T-helper 1 cell treated with Interleukin-12 subunit alpha and Interleukin-12 subunit beta and Interleukin-4 antibody, amounts not matched to agents 30 ng/mL and 1 ng/mL, for 36 hours (primary cell): ENCODE measurements at regions not wholly inside any gene's neighbourhood (a gene's known extent, or its start where the extent isn't known, plus 50 kb on each side); places are given as distances from the start of the nearest gene placed in this dataset.

ENCODE experiments used
- intact Hi-C: fragments of 100-400 bp; cut with micrococcal nuclease; formaldehyde crosslinking; loops from one replicate; pipeline ENCODE4 v1.15.1; 2024

DNA sequence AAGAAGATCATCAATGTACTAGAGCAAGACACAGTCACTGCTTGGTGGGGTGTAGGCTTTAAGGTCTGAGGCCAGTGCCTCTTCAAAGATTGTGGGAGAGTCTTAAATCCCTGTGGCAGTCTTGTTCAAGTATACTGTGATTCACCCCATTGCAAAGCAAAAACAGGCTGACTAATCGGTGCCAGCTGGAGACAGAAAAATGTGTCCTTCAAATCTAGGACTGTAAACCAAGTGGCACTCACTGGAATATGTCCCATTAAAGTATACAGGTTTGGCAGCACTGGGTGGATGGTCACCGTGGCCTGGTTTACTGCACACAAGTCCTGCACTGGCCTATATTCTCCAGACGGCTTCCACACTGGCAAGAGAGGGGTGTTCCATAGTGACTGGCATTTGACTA lies 1315.3 kb downstream of the TMEM121 start:
- intact Hi-C loops = no loop called here

DNA sequence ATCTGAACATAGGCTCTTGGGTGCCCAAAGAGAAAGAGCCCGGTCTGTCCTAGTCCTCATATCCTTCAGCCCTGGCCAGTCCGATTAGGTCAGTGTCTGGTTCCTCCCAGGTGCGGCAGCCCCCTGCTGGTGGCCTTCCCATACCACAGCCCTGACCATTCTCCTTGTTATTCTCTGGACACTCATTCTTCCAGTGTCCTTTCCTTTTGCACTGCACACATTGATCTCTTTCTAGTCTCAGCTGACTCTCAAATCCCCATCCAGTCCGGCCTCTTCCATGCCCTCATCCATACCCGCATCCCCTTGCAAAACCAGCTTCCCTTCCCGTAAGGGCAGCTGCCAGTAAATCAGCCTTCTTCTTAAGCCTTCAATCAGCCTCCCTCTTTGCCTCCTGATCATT lies 1316.3 kb downstream of the TMEM121 start:
- intact Hi-C loops = no loop called here

DNA sequence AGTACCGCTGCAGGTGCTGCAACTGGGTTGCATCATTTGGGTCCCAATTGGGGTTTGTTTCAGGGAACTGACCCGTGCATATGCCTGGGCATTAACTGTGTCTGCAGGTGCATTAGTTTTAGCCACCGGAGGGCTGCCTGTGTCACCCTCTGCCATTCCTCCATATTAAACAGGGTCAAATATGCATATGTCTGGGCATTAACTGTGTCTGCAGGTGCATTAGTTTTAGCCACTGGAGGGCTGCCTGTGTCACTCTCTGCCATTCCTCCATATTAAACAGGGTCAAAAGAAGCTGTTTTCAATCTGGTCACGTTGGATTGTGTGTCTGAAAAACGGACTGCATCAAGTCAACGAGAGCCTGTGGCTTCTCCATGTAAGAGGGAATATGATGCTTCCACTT lies 1317.0 kb downstream of the TMEM121 start:
- intact Hi-C loops = no loop called here

DNA sequence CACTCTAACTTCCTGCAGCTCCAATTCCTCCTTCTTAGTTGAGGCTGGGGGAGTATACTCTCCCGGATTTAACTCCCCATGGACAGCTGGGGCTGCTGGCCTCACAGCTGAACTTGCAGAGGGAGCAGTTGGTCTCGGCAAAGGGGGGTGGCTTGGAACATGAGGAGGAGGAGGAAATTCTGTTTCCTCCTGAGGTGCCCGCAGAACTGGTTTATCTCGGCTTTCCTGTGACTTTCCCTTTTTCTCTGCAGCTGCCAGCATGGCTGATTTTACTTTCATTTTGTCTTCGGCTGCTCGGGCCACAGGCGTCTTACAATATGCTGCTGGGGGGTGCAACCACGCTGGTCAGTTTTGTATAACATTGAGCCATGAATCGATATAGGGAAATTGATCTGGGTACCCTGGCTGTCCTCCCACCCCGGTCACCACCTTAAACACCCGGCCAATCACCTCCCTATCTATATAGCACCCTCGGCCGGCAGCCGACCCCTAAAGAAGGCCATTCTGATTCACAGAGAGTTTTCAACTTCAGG lies 1317.6 kb downstream of the TMEM121 start:
- intact Hi-C loops = loop anchor here (1.0 kb wide), 1 partner anchor 28 kb away; no protein-coding TSS in a partner anchor

GRCh38 chr14:106844608-106845285 lies 1318.4 kb downstream of the TMEM121 start:
- intact Hi-C loops = loop anchor here (1.0 kb wide), 1 partner anchor 28 kb away; no protein-coding TSS in a partner anchor

GRCh38 chr14:106845286-106846087 lies 1319.1 kb downstream of the TMEM121 start:
- intact Hi-C loops = no loop called here

GRCh38 chr14:106846218-106846617 lies 1319.8 kb downstream of the TMEM121 start:
- intact Hi-C loops = no loop called here

DNA sequence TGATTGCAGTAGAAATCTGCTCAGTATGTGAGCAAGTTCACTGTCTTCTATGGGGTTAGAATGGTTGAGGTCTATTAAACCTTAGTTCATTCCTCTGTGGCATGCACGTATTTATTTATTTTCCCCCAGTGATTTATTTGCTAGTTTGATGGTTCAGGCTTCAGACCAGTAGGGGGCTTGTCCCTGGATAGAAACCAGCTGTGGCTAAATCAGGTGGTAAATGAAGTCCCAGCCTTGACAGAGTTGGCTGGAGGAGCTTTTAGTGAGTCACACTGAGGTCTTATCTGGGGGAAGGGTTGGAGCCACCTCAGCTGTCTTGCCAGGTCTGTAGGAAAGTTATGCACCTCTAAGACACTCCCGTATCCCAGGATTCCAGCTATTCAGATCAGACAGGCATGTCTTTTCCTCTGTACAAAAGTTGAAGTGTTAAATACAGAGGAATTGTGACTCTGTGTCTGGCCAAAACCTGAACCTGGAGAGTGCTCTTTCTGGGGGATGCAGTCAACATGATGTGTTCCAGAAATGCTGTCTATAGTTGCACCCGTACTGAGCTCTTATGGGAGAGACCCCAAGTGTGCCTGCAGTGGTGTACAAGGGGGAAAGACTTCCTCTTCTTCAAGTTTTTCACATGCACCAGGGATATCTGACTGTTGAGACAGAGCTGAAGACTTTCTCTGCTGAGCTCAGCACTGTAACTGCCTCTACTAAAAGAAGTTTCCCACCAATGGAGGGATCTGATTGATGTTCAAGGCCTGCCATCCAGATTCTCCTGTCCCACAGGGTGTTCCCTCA lies 1322.1 kb downstream of the TMEM121 start:
- intact Hi-C loops = no loop called here

GRCh38 chr14:106850913-106851825 lies 1324.8 kb downstream of the TMEM121 start:
- intact Hi-C loops = no loop called here

DNA sequence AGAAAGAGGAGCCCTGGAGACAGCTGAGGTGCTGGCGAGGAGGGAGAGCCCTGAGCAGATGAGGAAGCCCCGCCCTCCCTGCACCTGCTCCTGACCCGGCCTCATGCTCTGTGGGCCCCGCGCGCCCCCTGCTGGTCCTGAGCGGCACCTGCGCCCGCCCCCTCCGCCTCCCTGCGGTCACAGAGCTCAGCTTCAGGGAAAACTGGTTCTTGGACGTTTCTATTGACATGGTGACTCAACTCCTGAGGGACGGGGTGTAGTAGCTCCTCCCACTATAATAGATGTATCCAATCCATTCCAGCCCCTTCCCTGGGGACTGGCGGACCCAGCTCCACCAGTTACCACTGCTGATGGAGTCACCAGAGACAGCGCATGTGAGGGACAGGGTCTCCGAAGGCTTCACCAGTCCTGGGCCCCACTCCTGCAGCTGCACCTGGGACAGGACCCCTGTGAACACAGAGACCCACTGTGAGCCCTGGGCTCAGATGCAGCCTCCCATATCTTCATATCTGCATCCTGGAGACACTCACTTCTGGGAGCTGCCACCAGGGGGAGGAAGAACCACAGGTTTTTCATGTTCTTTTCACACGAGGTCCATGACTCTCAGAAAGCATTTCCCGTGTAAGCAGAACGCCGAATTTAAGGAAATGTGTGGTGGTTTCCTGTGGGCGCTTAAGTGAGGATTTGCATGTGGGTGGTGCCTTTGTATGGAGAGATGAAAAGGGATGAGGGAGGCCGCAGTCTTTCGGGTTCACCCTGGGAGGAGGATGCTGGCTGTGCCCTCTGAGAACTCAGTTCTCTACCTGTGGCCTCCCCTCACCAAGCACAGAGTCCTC lies 1346.4 kb downstream of the TMEM121 start:
- intact Hi-C loops = loop anchor here (1.0 kb wide), 1 partner anchor 29 kb away; no protein-coding TSS in a partner anchor

- intact Hi-C loops = no loop called here
Observed at GRCh38 chr14:106874350-106874749, 1348.0 kb downstream of the TMEM121 start.

DNA sequence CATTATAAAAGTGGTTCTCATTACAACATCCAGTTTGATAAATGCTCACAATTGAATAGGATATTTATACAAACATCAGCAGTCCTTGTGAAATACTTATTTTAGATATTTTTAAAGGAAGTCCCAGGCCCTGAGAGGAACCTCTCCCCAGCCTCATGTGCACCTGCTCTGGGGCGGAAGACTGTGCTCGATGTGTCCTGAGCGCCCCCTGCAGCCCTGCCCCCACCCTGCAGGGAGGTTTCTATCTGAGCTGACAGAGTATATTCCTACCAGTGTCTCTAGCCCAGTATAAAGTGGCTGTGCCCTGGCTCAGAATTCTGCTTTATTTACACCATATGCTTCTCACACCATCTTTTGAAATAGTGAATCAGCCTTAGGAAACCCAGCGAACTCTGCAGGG lies 1349.1 kb downstream of the TMEM121 start:
- intact Hi-C loops = no loop called here

DNA sequence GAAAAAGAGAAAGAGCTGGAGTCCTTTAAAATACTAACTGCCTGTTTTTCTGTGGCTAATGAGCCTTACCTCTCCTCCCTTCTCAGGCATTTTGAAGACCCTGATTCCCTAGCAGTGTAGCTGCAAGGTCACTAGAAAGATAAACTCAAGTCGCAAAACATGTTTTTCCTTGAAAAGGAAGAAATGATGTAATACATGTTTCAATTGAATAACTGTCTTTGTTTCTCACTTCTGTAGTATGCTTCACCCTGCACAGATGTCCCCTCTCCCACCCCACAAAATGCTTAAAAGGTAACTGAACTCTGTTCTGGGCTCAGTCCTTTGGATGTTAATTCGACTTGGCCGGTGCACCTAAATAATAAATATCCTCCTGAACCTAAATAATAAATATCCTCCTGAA lies 1350.3 kb downstream of the TMEM121 start:
- intact Hi-C loops = no loop called here

- intact Hi-C loops = no loop called here
Observed at GRCh38 chr14:106877517-106877916, 1351.1 kb downstream of the TMEM121 start.

GRCh38 chr14:106879241-106879640 lies 1352.9 kb downstream of the TMEM121 start:
- intact Hi-C loops = no loop called here

GRCh38 chr14:106883218-106883692 lies 1356.9 kb downstream of the TMEM121 start:
- intact Hi-C loops = no loop called here
